ENCODE measurements at regions not wholly inside any gene's neighbourhood (a gene's known extent, or its start where the extent isn't known, plus 50 kb on each side); places are given as distances from the start of the nearest gene placed in this dataset.
"Not testable (repeated sequence)": the region's sequence is repeated elsewhere in the genome, so short reads cannot be mapped to it uniquely, and the experiment has no call there.

DNA sequence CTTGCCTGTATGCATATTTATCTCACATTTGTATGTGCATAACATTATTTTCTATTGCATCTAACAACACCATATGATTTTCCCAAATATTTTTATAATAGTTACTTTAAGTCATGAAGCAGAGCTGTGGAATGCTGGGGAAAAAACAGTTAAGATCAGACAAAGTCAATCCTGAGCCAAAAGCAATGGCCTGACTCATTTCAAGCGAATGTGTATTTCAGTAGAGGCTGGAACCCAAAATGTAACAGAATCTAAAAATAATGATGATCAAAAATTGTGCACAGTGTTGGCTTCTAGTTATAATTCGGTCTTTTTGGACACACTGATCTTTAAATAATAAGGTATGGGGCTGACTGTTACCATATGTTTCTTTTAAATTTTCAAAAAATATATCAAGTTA lies 516.2 kb upstream of the ADGRL3 start:
- Mint-ChIP-seq H3K9me3 (peaks cover 5% of the 10 kb centered on the region), H3K27ac (no peak overlapping the region), H3K4me1 (no peaks in the 10 kb centered on the region), H3K4me3 (no peak overlapping the region), H3K36me3 (no peaks in the 10 kb centered on the region), H3K27me3 (no peaks in the 10 kb centered on the region)

DNA sequence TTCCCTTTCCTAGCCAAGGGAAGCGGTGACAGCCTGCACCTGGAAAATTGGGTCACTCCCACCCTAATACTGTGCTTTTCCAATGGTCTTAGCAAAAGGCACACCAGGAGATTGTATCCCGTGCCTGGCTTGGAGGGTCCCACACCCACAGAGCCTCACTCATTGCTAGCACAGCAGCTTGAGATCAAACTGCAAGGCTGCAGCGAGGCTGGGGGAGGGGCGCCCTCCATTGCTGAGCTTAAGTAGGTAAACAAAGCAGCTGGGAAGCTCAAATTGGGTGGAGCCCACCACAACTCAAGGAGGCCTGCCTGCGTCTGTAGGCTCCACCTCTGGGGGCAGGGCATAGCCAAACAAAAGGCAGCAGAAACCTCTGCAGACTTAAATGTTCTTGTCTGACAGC lies 504.1 kb upstream of the ADGRL3 start:
- H3K36me3 Mint-ChIP-seq, H3K4me3 Mint-ChIP-seq, H3K27ac Mint-ChIP-seq, H3K4me1 Mint-ChIP-seq, H3K27me3 Mint-ChIP-seq: not testable (repeated sequence)
- H3K9me3 Mint-ChIP-seq = peaks cover 17% of the 10 kb centered on the region

DNA sequence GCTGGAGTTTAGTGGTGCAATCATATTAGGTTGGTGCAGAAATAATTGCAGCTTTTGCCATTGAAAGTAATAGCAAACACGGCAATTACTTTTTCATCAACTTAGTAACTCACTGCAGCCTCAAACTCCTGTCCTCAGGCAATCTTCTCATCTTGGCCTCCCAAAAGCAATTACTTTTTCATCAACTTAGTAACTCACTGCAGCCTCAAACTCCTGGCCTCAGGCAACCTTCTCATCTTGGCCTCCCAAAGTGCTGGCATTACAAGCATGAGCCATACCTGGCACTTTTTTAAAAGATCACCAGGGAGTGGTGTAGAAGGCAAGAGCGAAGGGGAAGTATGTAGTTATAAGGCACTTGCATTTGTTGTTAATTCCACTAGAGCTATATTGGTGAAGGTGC lies 491.1 kb upstream of the ADGRL3 start:
- Mint-ChIP-seq H3K9me3 (peaks cover 5% of the 10 kb centered on the region), H3K27me3 (no peaks in the 10 kb centered on the region), H3K27ac (no peak overlapping the region)

DNA sequence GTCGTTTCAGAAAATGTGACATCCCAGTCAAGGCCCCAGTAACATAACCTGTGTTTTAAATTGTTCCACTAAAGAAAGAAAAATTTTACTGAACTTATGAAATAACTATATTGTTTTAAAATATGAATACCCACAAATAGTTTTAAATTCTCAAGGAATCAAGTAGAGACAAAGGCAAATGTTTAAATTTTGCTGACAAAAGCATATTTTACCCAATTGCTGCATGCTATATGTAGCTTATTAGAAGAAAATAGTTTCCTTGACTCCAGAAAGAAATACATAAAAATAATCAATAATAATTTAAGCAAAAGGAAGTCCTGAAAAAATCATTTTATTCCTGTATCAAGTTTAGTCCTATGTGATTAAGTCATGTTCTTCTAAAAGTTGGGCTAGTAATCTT lies 481.3 kb upstream of the ADGRL3 start:
- H3K27ac Mint-ChIP-seq = no peak overlapping the region
- H3K27me3 Mint-ChIP-seq = no peaks in the 10 kb centered on the region
- H3K4me1 Mint-ChIP-seq = no peaks in the 10 kb centered on the region
- peaks cover 6% of the 10 kb centered on the region for H3K9me3 Mint-ChIP-seq
- no peak overlapping the region for H3K4me3 Mint-ChIP-seq
- H3K36me3 Mint-ChIP-seq = no peaks in the 10 kb centered on the region

More for the DNA sequence above, 491.1 kb upstream of the ADGRL3 start:
- Mint-ChIP-seq H3K4me3 (no peak overlapping the region), H3K4me1 (no peaks in the 10 kb centered on the region), H3K36me3 (no peaks in the 10 kb centered on the region)

DNA sequence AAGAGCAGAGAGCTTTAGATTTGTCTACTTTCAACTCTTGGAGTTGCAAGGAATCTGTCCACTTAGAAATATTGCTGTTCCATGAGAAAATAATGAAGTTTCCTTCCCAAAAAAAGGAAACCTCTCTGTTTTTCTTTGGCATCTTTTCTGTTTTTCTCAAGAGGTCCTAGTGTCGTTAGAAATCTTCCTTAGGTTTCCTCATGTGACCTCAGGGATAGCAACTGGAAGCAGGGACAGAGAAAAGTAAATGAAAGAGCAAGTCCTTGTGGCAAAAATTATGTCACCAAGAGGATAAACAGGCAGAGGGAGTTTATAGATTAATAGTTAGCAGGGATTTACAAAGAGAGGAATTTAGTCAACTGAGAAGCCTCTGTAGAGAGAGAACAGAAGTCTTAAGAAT lies 478.4 kb upstream of the ADGRL3 start:
- H3K36me3 Mint-ChIP-seq = no peaks in the 10 kb centered on the region
- H3K4me3 Mint-ChIP-seq = no peak overlapping the region
- H3K27me3 Mint-ChIP-seq = no peaks in the 10 kb centered on the region
- H3K9me3 Mint-ChIP-seq = peaks cover 6% of the 10 kb centered on the region
- no peak overlapping the region for H3K27ac Mint-ChIP-seq
- no peaks in the 10 kb centered on the region for H3K4me1 Mint-ChIP-seq

DNA sequence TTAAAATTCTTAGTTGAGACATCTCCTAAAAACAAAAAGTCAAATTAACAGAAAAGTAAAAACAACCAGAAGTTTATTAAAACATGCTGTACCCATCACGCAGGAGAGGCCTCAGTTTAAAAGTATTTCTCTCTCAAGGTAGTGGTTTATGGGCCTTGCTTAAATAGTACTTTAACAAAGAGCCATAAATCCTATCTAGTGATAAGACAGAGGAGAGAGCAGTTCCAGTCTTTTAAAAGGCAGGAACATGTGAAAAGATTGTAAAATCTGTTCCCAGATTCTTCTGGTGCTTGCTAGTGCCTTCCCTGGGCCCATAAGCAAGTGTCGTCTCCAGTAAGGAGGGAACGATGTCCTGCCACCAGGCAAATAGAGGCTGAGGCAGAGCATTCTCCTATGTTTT lies 476.3 kb upstream of the ADGRL3 start:
- H3K36me3 Mint-ChIP-seq = no peaks in the 10 kb centered on the region
- peaks cover 10% of the 10 kb centered on the region for H3K9me3 Mint-ChIP-seq
- no peaks in the 10 kb centered on the region for H3K27me3 Mint-ChIP-seq
- no peak overlapping the region for H3K4me3 Mint-ChIP-seq
- H3K4me1 Mint-ChIP-seq = no peaks in the 10 kb centered on the region
- H3K27ac Mint-ChIP-seq = no peak overlapping the region

DNA sequence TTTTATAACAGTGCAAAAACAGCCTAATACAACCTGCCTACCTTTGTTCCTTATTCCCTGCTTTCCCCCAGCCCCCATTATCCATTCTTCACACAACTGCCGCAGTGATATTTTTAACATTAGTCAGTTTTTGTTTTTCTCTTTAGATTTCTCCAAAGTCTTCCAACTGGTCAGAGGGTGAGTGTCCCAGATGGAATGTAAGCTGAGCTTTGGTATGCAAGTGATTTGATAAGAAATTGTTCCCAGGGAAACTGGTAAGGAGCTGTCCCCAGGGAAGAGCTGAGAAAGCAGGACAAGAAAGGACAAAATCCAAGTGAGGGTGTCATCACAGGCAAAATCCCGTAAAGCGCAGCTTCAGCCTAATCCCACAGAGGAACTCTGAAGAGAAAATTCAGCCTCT lies 475.5 kb upstream of the ADGRL3 start:
- H3K9me3 Mint-ChIP-seq = peaks cover 13% of the 10 kb centered on the region
- no peaks in the 10 kb centered on the region for H3K36me3 Mint-ChIP-seq
- no peaks in the 10 kb centered on the region for H3K27me3 Mint-ChIP-seq
- H3K4me1 Mint-ChIP-seq = no peaks in the 10 kb centered on the region
- H3K4me3 Mint-ChIP-seq = no peak overlapping the region
- no peak overlapping the region for H3K27ac Mint-ChIP-seq

DNA sequence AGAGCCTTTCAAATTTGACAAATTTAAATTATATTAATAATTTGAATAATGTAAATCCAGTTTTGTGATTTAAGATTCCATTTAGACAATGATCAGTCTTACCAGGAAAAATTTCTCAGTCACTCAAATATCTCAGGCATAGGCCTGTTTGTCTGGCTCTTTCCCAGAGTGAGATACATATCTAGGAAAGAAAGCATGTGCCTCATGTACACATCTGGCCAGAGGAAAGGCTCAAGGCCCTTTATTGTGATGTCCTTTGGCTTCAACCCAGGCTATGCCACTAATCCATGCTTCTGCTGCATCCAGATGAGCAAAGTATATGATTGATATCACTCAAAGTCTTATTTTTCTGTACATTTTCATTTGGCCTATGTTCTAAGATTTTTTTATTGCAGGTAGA lies 473.3 kb upstream of the ADGRL3 start:
- no peaks in the 10 kb centered on the region for H3K36me3 Mint-ChIP-seq
- H3K4me3 Mint-ChIP-seq = no peak overlapping the region
- peaks cover 7% of the 10 kb centered on the region for H3K9me3 Mint-ChIP-seq
- no peak overlapping the region for H3K27ac Mint-ChIP-seq
- H3K4me1 Mint-ChIP-seq = no peaks in the 10 kb centered on the region
- H3K27me3 Mint-ChIP-seq = no peaks in the 10 kb centered on the region

DNA sequence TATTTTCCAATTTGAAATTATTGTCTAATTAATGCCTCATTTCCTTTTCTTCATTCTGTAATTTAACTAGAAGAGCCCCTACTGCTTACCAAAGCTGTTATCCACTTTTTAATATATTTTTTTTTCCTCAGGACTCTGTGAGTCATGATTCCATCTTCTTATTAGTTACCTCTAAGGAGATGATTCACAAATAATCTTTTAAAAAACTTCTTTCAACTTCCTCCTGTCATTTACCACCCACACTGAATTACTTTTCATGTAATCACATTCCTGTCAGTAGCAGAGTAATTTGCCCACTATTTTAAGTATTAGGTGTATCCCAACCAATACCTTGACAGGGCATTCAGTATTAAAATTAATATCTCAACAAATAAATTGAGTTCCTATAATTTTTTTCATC lies 470.9 kb upstream of the ADGRL3 start:
- no peaks in the 10 kb centered on the region for H3K27me3 Mint-ChIP-seq

DNA sequence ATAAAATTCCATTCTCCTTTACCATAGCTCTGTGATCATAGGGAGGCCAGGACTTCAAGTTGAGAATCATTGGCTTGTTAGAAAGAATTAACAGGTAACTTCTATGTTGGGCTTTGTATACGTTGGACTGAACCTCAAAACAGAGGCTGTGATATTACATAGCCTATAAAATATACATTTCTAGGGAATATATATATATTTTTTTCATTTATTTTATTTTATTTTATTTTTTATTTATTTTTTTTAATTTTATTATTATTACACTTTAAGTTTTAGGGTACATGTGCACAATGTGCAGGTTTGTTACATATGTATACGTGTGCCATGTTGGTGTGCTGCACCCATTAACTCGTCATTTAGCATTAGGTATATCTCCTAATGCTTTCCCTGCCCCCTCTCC lies 470.4 kb upstream of the ADGRL3 start:
- not testable (repeated sequence) for H3K36me3 Mint-ChIP-seq, H3K27me3 Mint-ChIP-seq, H3K4me1 Mint-ChIP-seq, H3K4me3 Mint-ChIP-seq, H3K27ac Mint-ChIP-seq
- H3K9me3 Mint-ChIP-seq = peaks cover 10% of the 10 kb centered on the region

More for the DNA sequence above, 470.9 kb upstream of the ADGRL3 start:
- no peak overlapping the region for H3K27ac Mint-ChIP-seq
- H3K4me1 Mint-ChIP-seq = no peaks in the 10 kb centered on the region
- H3K4me3 Mint-ChIP-seq = no peak overlapping the region
- peaks cover 6% of the 10 kb centered on the region for H3K9me3 Mint-ChIP-seq
- no peaks in the 10 kb centered on the region for H3K36me3 Mint-ChIP-seq

DNA sequence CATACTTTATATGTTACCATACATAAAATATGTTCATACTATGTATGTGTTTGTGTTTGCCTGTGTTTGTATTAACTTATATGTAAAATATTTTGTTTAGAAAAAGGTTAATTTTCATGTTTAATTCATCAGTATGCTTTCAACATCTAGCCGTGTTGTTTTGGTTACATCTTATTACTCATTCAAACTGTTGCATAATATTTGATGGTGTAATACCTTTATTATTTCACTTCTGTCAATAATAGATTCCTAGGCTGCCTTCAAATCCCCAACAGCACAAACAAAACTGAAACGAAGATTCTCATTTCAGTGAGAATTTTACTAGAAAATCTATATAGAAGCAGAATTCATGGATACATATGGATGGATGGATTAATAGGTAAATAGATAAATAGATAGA lies 462.3 kb upstream of the ADGRL3 start:
- no peaks in the 10 kb centered on the region for H3K36me3 Mint-ChIP-seq
- H3K27me3 Mint-ChIP-seq = no peaks in the 10 kb centered on the region
- no peaks in the 10 kb centered on the region for H3K4me1 Mint-ChIP-seq
- H3K27ac Mint-ChIP-seq = no peak overlapping the region
- H3K9me3 Mint-ChIP-seq = peaks cover 16% of the 10 kb centered on the region
- H3K4me3 Mint-ChIP-seq = no peak overlapping the region

DNA sequence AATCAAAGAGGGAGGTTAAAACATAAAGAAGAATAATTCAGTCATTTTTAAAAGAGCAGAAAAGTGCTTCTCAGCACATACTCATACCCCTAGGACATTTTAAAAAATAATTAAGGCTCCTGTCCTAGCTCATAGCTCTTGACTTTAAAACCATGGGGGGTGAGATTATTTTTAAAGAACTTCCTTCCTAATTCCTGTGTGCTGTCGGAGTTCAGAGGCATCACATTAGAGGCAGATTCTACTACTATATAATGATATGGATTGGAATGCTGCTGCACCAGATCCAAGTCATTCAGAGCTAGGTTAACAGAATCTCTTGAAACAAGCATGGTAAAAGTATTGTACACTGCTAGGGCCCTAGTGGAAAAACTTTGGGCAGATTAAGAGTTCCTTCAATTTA lies 456.5 kb upstream of the ADGRL3 start:
- Mint-ChIP-seq H3K27me3 (no peaks in the 10 kb centered on the region), H3K36me3 (no peaks in the 10 kb centered on the region)

DNA sequence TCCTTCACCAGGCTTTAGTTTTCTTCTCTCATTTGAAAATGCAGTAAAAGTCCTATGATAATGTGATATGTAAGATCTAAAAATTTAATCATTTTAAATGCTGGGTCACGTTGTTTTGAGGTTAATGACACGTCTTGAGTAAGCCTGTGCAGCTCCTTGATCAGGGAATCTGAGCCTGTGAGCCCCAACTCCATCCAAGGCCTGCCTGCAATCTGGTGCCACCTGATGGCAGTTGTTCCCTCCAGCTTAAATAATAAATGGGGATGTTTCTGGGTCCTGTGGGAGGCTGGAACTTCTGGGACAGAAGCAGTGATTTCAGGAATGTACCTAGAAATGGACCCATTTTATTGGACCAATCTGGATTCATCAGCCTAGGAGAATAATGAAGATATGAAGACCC lies 455.4 kb upstream of the ADGRL3 start:
- no peak overlapping the region for H3K4me3 Mint-ChIP-seq
- H3K27ac Mint-ChIP-seq = no peak overlapping the region
- H3K36me3 Mint-ChIP-seq = no peaks in the 10 kb centered on the region
- peaks cover 16% of the 10 kb centered on the region for H3K9me3 Mint-ChIP-seq
- H3K27me3 Mint-ChIP-seq = no peaks in the 10 kb centered on the region
- no peaks in the 10 kb centered on the region for H3K4me1 Mint-ChIP-seq

More for the DNA sequence above, 456.5 kb upstream of the ADGRL3 start:
- H3K4me1 Mint-ChIP-seq = no peaks in the 10 kb centered on the region
- H3K4me3 Mint-ChIP-seq = no peak overlapping the region
- H3K9me3 Mint-ChIP-seq = peaks cover 16% of the 10 kb centered on the region
- no peak overlapping the region for H3K27ac Mint-ChIP-seq

DNA sequence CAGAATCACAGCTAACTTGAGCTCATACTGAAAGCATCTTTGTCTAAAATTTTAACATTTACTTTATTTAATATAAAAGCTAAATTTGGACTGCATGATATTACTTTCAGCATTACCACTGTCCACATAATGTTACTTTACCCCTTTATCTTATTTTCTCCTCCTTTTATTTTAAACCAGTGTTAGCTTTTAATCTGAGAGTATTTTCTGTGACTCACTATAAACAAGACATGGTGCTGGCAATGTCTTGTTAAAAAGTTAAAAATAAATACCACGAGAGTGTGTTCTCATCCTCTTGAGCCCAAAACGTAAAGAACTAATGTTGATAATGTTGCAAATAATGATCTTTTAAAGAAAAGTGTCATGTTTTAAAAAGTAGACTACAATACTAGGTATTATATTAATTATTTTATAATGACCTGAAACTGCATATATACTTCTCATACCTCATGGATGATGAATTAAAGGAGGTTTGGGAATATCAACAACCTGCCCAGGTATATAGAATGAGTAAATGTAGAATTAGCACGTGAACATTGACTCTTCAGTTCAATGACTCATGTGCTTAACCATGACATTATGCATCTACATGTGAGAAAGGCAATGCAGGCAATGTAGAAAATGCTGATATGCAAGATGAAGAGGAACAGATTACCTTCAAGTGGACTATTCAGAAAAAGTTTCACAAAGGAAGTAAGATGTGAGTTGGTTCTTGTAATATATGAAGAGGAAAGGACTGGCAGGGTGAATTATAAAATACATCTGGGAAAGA lies 454.1 kb upstream of the ADGRL3 start:
- Mint-ChIP-seq H3K4me1 (no peaks in the 10 kb centered on the region), H3K4me3 (no peak overlapping the region), H3K27ac (no peak overlapping the region), H3K36me3 (no peaks in the 10 kb centered on the region), H3K9me3 (peaks cover 16% of the 10 kb centered on the region), H3K27me3 (no peaks in the 10 kb centered on the region)

DNA sequence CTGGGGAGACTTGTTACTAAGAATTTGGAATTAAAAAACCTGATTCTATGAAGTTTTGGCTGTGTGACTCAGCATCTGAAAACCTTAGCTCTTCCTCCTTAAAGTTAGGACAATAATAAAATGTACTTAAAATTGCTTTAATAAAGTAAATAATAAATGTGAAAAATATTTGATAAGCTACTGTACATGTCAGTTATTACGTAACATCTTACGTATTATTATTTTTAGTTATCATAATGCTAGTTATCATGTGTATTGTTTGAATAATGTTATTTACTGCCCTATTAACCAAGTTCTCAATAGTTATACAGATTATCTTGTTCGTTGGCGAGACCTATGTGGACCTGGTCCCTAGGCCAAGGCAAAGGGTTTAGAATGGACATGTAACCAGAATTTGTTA lies 449.2 kb upstream of the ADGRL3 start:
- H3K27me3 Mint-ChIP-seq = no peaks in the 10 kb centered on the region
- no peaks in the 10 kb centered on the region for H3K36me3 Mint-ChIP-seq
- H3K4me3 Mint-ChIP-seq = no peak overlapping the region
- no peak overlapping the region for H3K27ac Mint-ChIP-seq
- peaks cover 5% of the 10 kb centered on the region for H3K9me3 Mint-ChIP-seq
- H3K4me1 Mint-ChIP-seq = no peaks in the 10 kb centered on the region

DNA sequence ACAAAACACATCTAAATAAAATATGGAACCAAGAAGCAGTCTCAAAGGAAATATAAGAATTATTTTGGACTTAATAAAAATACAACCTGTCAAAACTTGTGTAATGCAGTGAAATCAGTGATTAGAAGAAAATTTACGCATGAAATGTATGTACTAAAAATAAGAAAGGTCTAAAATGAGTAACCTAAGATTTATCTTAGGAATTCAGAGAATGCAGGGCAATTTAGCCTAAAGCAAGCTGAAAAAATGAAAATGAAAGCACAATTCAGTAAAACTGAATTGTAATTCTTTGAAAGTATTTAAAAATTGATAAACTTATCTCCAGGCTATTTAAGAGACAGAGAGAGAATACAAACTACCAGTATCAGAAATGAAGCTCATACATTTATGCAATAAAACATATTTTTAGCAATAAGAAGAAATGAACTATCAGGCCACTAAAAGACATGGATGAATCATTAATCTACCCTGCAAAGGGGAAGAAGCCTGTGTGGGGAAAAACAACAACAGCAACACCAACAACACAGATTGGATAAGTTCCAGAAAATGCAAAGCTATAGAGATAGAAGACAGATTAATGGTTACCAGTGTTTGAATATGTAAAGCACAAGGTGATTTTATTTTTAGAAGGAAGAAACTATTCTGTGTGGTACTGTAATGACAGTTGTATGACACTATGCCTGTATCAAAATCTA lies 442.0 kb upstream of the ADGRL3 start:
- H3K4me1 Mint-ChIP-seq = no peaks in the 10 kb centered on the region
- H3K27me3 Mint-ChIP-seq = no peaks in the 10 kb centered on the region
- H3K9me3 Mint-ChIP-seq = peaks cover 14% of the 10 kb centered on the region
- H3K4me3 Mint-ChIP-seq = no peak overlapping the region
- H3K36me3 Mint-ChIP-seq = no peaks in the 10 kb centered on the region
- H3K27ac Mint-ChIP-seq = no peak overlapping the region

Measured in activated naive CD4-positive, alpha-beta T cell treated with anti-CD3 and anti-CD28 coated beads, Interleukin-2, amount 50 U/mL, for 24 hours (primary cell).